ENCODE measurements at regions not wholly inside any gene's neighbourhood (a gene's known extent, or its start where the extent isn't known, plus 50 kb on each side); places are given as distances from the start of the nearest gene placed in this dataset.

- no peak for TF ChIP-seq REST (IDR thresholded peaks at IDR 0.05; ENCODE audit: unreplicated experiment)
- TF ChIP-seq, protein P1, sequence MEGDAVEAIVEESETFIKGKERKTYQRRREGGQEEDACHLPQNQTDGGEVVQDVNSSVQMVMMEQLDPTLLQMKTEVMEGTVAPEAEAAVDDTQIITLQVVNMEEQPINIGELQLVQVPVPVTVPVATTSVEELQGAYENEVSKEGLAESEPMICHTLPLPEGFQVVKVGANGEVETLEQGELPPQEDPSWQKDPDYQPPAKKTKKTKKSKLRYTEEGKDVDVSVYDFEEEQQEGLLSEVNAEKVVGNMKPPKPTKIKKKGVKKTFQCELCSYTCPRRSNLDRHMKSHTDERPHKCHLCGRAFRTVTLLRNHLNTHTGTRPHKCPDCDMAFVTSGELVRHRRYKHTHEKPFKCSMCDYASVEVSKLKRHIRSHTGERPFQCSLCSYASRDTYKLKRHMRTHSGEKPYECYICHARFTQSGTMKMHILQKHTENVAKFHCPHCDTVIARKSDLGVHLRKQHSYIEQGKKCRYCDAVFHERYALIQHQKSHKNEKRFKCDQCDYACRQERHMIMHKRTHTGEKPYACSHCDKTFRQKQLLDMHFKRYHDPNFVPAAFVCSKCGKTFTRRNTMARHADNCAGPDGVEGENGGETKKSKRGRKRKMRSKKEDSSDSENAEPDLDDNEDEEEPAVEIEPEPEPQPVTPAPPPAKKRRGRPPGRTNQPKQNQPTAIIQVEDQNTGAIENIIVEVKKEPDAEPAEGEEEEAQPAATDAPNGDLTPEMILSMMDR (conservative IDR thresholded peaks at IDR 0.05; ENCODE audit: low read depth in 2 of 2): no peak
- TF ChIP-seq POLR2AphosphoS5 (IDR thresholded peaks at IDR 0.05; ENCODE audit: low read depth): no peak
- TF ChIP-seq JUNB (IDR thresholded peaks at IDR 0.05; ENCODE audit: unreplicated experiment): no peak
- TF ChIP-seq CREB1 (CRISPR knock-in tag; IDR thresholded peaks at IDR 0.05; ENCODE audit: low read depth): no peak
- no peak for TF ChIP-seq EZH2 (IDR thresholded peaks at IDR 0.05; ENCODE audit: low read depth, unreplicated experiment)
- TF ChIP-seq STAT1 (IDR thresholded peaks at IDR 0.05; ENCODE audit: unreplicated experiment): no peak
- no peak for TF ChIP-seq EZH2phosphoT487 (IDR thresholded peaks at IDR 0.05; ENCODE audit: unreplicated experiment)
- TF ChIP-seq, protein P2, sequence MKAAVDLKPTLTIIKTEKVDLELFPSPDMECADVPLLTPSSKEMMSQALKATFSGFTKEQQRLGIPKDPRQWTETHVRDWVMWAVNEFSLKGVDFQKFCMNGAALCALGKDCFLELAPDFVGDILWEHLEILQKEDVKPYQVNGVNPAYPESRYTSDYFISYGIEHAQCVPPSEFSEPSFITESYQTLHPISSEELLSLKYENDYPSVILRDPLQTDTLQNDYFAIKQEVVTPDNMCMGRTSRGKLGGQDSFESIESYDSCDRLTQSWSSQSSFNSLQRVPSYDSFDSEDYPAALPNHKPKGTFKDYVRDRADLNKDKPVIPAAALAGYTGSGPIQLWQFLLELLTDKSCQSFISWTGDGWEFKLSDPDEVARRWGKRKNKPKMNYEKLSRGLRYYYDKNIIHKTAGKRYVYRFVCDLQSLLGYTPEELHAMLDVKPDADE (IDR thresholded peaks at IDR 0.05): no peak
- TF ChIP-seq ZNF114 (CRISPR knock-in tag; IDR thresholded peaks at IDR 0.05): no peak
- TF ChIP-seq NANOG (IDR thresholded peaks at IDR 0.05; ENCODE audit: borderline replicate concordance): no peak
Measured at GRCh38 chrY:15326673-15327072, 802.3 kb downstream of the NLGN4Y start.
